Astrocyte (in vitro differentiated cells and primary cell): ENCODE measurements at regions not wholly inside any gene's neighbourhood (a gene's known extent, or its start where the extent isn't known, plus 50 kb on each side); places are given as distances from the start of the nearest gene placed in this dataset.

ENCODE experiments used
- DNase-seq: peaks from one replicate; pipeline ENCODE4 v3.0.0-alpha.2; 2010; ENCODE audit warnings: low read depth
- FAIRE-seq: peaks from 2 replicates; lab custom pipeline; 2011; peaks lifted over from hg19 to GRCh38; lab: Jason Lieb, UNC
- H2AFZ ChIP-seq: 2 replicates; pipeline ENCODE4 v1.6.0; 2012; ENCODE audit warnings: low read depth, low read length, inconsistent platforms
- H3K27ac ChIP-seq: 2 replicates; pipeline ENCODE4 v1.5.1; 2011; ENCODE audit warnings: low read depth, low read length, inconsistent platforms
- H3K27me3 ChIP-seq: 2 replicates; pipeline ENCODE4 v1.6.0; 2011; ENCODE audit warnings: low read length, inconsistent platforms; ENCODE audit not compliant: insufficient read depth
- H3K36me3 ChIP-seq: 2 replicates; pipeline ENCODE4 v1.5.1; 2011; ENCODE audit warnings: low read length, inconsistent platforms; ENCODE audit not compliant: insufficient read depth
- H3K4me1 ChIP-seq: 2 replicates; pipeline ENCODE4 v1.5.1; 2011; ENCODE audit warnings: low read length, inconsistent platforms; ENCODE audit not compliant: insufficient read depth
- H3K4me2 ChIP-seq: 2 replicates; pipeline ENCODE4 v1.6.0; 2012; ENCODE audit warnings: low read length, inconsistent platforms
- H3K4me3 ChIP-seq: 2 replicates; pipeline ENCODE4 v1.5.1; 2011; ENCODE audit warnings: low read depth, mild to moderate bottlenecking, low read length, inconsistent platforms; ENCODE audit not compliant: insufficient read depth
- H3K79me2 ChIP-seq: 2 replicates; pipeline ENCODE4 v1.6.0; 2012; ENCODE audit warnings: mild to moderate bottlenecking, low read length, inconsistent platforms; ENCODE audit not compliant: insufficient read depth
- H3K9ac ChIP-seq: 2 replicates; pipeline ENCODE4 v1.6.0; 2012; ENCODE audit warnings: mild to moderate bottlenecking, low read length, inconsistent platforms
- H3K9me3 ChIP-seq: 2 replicates; pipeline ENCODE4 v1.5.1; 2012; ENCODE audit warnings: low read depth, mild to moderate bottlenecking, low read length, inconsistent platforms; ENCODE audit not compliant: insufficient read depth
- H4K20me1 ChIP-seq: 2 replicates; pipeline ENCODE4 v1.6.0; 2012; ENCODE audit warnings: low read length, inconsistent platforms; ENCODE audit not compliant: insufficient read depth
- H3K27ac Mint-ChIP-seq: one replicate; pipeline ENCODE4 v1.8.0; 2021; ENCODE audit warnings: mild to moderate bottlenecking, mixed read lengths; ENCODE audit not compliant: unreplicated experiment
- H3K27me3 Mint-ChIP-seq: one replicate; pipeline ENCODE4 v1.8.0; 2021; ENCODE audit warnings: low read depth, mixed read lengths; ENCODE audit not compliant: unreplicated experiment
- H3K36me3 Mint-ChIP-seq: one replicate; pipeline ENCODE4 v1.8.0; 2021; ENCODE audit warnings: low read depth, mixed read lengths; ENCODE audit not compliant: unreplicated experiment
- H3K4me1 Mint-ChIP-seq: one replicate; pipeline ENCODE4 v1.8.0; 2021; ENCODE audit warnings: low read depth, mixed read lengths; ENCODE audit not compliant: unreplicated experiment
- H3K4me3 Mint-ChIP-seq: one replicate; pipeline ENCODE4 v1.8.0; 2021; ENCODE audit warnings: mild to moderate bottlenecking, moderate library complexity, mixed read lengths; ENCODE audit not compliant: unreplicated experiment
- H3K9me3 Mint-ChIP-seq: one replicate; pipeline ENCODE4 v1.8.0; 2021; ENCODE audit warnings: mild to moderate bottlenecking, mixed read lengths; ENCODE audit not compliant: unreplicated experiment
- CTCF ChIP-seq: IDR thresholded peaks from 2 replicates; pipeline ENCODE4 v1.5.1; 2011; ENCODE audit warnings: low read depth, mild to moderate bottlenecking, inconsistent platforms, low read length, moderate library complexity; ENCODE audit not compliant: insufficient read depth
- EZH2 ChIP-seq: IDR thresholded peaks from 2 replicates; pipeline ENCODE4 v1.6.1; 2012; ENCODE audit warnings: mild to moderate bottlenecking, low read length, inconsistent platforms; ENCODE audit not compliant: insufficient read depth

GRCh38 chr12:66963901-66964300 is 285.0 kb upstream of the GRIP1 start:
- peaks cover 19% of the 10 kb centered on the region for H3K4me1 Mint-ChIP-seq
- H3K27me3 Mint-ChIP-seq: no peaks in the 10 kb centered on the region
- Histone ChIP-seq H4K20me1 (no peaks in the 10 kb centered on the region), H3K27me3 (no peaks in the 10 kb centered on the region), H2AFZ (no peak overlapping the region), H3K4me2 (no peak overlapping the region), H3K4me1 (peaks cover 3% of the 10 kb centered on the region), H3K4me3 (no peak overlapping the region), H3K27ac (peak overlapping the region; percentile 56), H3K9ac (no peak overlapping the region), H3K36me3 (no peaks in the 10 kb centered on the region), H3K9me3 (no peaks in the 10 kb centered on the region), H3K79me2 (no peaks in the 10 kb centered on the region)
- no peak overlapping the region for H3K4me3 Mint-ChIP-seq
- TF ChIP-seq CTCF (no peak), EZH2 (no peak)
- H3K27ac Mint-ChIP-seq: peak overlapping the region; percentile 99
- H3K9me3 Mint-ChIP-seq: no peaks in the 10 kb centered on the region
- peak; percentile 26 for DNase-seq
- no peak for FAIRE-seq
- H3K36me3 Mint-ChIP-seq: no peaks in the 10 kb centered on the region

GRCh38 chr12:66964629-66965028 is 285.8 kb upstream of the GRIP1 start:
- FAIRE-seq (no peak), DNase-seq (peak; percentile 85)
- Mint-ChIP-seq H3K36me3 (no peaks in the 10 kb centered on the region), H3K9me3 (no peaks in the 10 kb centered on the region), H3K4me3 (peak overlapping the region; percentile 60), H3K27ac (peak overlapping the region; percentile 99), H3K4me1 (peaks cover 22% of the 10 kb centered on the region), H3K27me3 (no peaks in the 10 kb centered on the region)
- H3K4me3 ChIP-seq: no peak overlapping the region
- H3K27me3 ChIP-seq: no peaks in the 10 kb centered on the region
- no peaks in the 10 kb centered on the region for H3K9me3 ChIP-seq
- H3K9ac ChIP-seq: peak overlapping the region; percentile 34
- no peaks in the 10 kb centered on the region for H3K36me3 ChIP-seq
- H3K4me1 ChIP-seq: peaks cover 3% of the 10 kb centered on the region
- peak overlapping the region; percentile 36 for H3K4me2 ChIP-seq
- TF ChIP-seq EZH2: no peak
- TF ChIP-seq CTCF: no peak
- H3K27ac ChIP-seq: peak overlapping the region; percentile 59
- H4K20me1 ChIP-seq: no peaks in the 10 kb centered on the region
- no peak overlapping the region for H2AFZ ChIP-seq
- H3K79me2 ChIP-seq: no peaks in the 10 kb centered on the region

GRCh38 chr12:66965621-66966020 is 286.7 kb upstream of the GRIP1 start:
- no peaks in the 10 kb centered on the region for H4K20me1 ChIP-seq
- Mint-ChIP-seq H3K27ac (peak overlapping the region; percentile 99), H3K9me3 (no peaks in the 10 kb centered on the region), H3K4me3 (no peak overlapping the region), H3K4me1 (peaks cover 24% of the 10 kb centered on the region), H3K36me3 (no peaks in the 10 kb centered on the region), H3K27me3 (no peaks in the 10 kb centered on the region)
- H3K4me1 ChIP-seq: peaks cover 3% of the 10 kb centered on the region
- H3K36me3 ChIP-seq: no peaks in the 10 kb centered on the region
- no peak for FAIRE-seq
- no peak overlapping the region for H3K4me3 ChIP-seq
- no peak overlapping the region for H2AFZ ChIP-seq
- H3K4me2 ChIP-seq: no peak overlapping the region
- no peak for DNase-seq
- TF ChIP-seq CTCF (no peak), EZH2 (no peak)
- no peaks in the 10 kb centered on the region for H3K9me3 ChIP-seq
- H3K27me3 ChIP-seq: no peaks in the 10 kb centered on the region
- H3K9ac ChIP-seq: no peak overlapping the region
- H3K79me2 ChIP-seq: no peaks in the 10 kb centered on the region
- H3K27ac ChIP-seq: no peak overlapping the region
